ENCODE measurements at regions not wholly inside any gene's neighbourhood (a gene's known extent, or its start where the extent isn't known, plus 50 kb on each side); places are given as distances from the start of the nearest gene placed in this dataset.
A peak's percentile ranks its signal among the peaks of the same experiment; 100 is the strongest.
"Not testable (repeated sequence)": the region's sequence is repeated elsewhere in the genome, so short reads cannot be mapped to it uniquely, and the experiment has no call there.

- not testable (repeated sequence) for DNase-seq
Observed at GRCh38 chr9:41367301-41367700, 178.2 kb upstream of the ZNG1F start.

GRCh38 chr9:41361790-41362189 is 172.7 kb upstream of the ZNG1F start:
- not testable (repeated sequence) for DNase-seq

GRCh38 chr9:41359116-41359515 is 170.0 kb upstream of the ZNG1F start:
- DNase-seq = not testable (repeated sequence)

- DNase-seq = peak; percentile 11
Observed at GRCh38 chr9:41358682-41359081, 169.6 kb upstream of the ZNG1F start.

GRCh38 chr9:41357918-41358404 is 168.8 kb upstream of the ZNG1F start:
- not testable (repeated sequence) for DNase-seq

DNA sequence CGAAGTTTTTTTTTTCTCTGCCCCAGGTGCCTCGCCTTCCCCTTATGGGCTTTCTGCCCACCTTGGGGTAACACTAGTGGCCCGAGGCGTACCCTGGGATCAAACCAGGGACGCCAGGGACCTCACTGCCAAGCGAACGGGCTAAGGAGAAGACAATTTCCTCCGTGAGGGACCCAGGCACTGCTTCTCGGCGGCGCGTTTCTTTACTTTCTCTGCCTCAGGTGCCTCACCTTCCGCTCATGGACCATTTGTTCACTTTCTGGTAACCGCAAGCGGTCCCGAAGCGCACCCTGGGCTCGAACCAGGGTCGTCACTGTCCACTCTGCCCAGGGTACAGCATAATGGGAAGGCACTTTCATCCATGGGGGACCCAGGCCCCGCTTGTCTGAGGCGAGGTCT is 168.2 kb upstream of the ZNG1F start:
- not testable (repeated sequence) for DNase-seq

DNA sequence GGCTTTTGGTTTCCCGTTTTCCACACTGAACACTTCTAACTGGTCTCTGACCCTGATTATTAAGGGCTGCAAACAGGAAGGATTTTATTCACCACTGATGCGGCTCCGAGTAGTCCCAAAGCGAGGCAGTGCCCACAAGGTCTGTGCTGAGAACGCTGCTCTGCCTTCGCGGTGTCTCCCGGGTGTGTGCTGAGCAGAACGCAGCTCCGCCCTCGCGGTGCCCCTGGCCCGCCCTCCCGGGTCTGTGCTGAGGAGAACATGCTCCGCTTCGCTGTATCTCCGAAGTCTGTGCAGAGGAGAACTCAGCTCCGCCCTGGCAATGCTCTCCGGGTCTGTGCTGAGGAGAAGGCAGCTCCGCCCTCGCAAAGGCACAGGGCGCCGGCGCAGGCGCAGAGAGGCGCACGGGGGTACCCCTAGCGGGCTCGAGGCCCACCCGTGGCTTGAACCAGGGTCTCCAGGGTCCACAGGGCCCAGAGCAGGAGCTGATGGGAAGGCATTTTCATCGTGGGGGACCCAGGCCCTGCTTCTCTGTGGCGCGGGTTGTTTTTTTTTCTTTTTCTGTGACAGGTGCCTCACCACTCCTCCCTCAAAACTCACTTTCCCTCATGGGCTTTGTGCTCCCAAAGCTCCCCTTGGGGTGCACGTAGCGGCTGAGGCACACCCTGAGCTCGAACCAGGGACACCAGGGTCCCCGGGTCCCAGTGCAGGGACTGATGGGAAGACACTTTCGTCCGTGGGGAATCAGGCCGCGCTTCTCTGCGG is 167.7 kb upstream of the ZNG1F start:
- DNase-seq = not testable (repeated sequence)

DNA sequence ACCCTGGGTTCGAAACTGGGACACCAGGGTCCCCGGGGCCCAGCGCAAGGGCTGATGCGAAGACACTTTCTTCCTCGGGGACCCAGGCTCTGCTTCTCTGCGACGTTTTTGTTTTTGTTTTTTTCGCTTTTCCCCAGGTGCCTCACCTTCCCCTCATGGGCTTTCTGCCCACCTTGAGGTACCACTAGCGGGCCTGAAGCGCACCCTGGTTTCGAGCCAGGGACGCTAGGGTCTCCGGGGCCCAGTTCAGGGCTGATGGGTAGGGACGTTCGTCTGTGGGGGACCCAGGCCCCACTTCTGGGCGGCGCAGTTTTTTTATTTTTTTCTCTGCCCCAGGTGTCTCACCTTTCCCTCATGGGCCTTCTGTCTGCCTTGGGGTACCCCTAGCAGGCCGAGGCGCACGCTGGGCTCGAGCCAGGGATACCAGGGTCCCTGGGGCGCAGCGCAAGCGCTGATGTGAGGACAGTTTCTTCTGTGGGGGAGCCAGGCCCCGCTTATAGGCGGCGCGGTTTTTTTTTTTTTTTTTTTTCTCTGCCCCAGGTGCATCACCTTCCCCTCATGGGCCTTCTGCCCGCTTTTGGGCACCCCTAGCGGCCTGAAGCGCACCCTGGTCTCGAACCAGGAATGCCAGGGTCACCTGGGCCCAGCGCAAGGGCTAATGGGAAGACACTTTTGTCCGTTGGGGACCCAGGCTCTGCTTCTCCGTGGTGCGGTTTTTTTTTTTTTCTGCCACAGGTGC is 166.8 kb upstream of the ZNG1F start:
- not testable (repeated sequence) for DNase-seq

DNA sequence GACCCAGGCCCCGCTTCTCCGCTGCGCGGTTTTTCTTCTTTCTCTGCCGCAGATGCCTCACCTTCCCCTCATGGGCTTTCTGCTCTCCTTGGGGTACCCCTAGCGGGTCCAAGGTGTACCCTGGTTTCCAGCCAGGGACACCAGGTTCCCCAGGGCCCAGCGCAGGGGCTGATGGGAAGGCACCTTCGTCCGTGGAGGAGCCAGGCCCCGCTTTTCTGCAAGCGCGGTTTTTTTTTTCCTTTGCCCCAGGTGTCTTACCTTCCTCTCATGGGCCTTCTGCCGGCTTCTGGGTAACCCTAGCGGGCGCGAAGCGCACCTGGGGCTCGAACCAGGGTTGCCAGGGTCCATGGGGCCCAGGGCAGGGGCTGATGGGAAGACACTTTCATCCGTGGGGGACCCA is 165.9 kb upstream of the ZNG1F start:
- not testable (repeated sequence) for DNase-seq

DNA sequence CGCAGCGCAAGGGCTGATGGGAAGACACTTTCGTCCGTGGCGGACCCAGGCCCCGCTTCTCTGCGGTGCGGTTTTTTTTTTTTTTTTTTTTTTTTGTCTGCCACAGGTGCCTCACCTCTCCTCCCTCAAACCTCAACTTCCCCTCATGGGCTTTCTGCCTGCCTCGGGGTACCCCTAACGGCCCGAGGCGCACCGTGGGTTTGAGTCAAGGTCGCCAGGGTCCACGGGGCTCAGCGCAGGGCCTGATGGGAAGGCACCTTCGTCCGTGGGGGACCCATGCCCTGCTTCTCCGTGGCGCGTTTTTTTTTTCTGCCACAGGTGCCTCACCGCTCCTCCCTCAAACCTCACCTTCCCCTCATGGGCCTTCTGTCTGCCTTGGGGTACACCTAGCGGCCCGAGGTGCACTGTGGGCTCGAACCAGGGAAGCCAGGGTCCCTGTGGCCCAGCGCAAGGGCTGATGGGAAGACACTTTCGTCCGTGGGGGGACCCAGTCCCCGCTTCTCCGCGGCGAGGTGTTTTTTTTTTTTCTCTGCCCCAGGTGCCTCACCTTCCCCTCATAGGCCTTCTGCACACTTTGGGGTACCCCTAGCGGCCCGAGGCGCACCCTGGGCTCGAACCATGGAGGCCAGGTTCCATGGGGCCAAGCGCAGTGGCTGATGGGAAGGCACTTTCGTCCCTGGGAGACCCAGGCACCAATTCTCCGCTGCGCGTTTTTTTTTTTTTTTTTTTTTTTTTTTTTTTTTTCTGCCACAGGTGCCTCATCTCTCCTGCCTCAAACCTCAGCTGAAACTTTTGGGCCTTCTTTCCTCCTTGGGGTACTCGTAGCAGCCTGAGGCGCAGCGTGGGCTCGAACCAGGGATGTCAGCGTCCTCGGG is 165.2 kb upstream of the ZNG1F start:
- DNase-seq = not testable (repeated sequence)

GRCh38 chr9:41353026-41353425 is 163.9 kb upstream of the ZNG1F start:
- not testable (repeated sequence) for DNase-seq

GRCh38 chr9:41352390-41352789 is 163.3 kb upstream of the ZNG1F start:
- not testable (repeated sequence) for DNase-seq

DNA sequence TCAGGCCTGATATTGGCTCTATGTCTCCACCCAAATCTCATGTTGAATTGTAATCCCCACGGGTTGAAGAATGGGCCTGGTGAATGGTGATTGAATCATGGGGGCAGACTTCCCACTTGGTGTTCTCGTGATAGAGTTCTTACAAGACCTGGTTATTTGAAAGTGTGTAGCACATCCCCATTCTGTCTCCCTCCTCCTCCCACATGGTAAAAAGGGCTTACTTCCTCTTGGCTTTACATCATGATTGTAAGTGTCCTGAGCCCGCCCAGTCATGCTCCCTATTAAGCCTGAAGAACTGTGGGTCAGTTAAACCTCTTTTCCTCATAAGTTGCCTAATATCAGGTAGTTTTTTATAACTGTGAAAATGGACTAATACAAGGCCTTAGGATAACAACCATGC is 158.8 kb upstream of the ZNG1F start:
- not testable (repeated sequence) for DNase-seq

GRCh38 chr9:41332562-41332961 is 143.4 kb upstream of the ZNG1F start:
- DNase-seq = not testable (repeated sequence)

DNA sequence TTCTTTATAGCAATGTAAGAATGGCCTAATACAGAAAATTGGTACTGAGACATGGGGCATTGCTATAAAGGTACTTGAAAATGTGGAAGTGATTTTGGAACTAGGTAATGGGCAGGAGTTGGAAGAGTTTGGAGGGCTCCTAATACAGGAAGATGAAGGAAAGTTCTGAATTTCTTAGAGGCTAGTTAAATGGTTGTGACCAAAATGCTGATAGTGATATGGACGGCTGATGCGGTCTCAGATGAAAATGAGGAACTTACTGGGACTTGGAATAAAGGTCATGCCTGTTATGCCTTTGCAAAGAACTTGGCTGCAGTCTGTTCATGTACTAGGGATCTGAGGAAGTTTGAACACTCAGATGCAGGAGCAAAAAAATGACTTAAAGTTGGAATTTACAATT is 132.2 kb upstream of the ZNG1F start:
- DNase-seq = not testable (repeated sequence)

- DNase-seq = not testable (repeated sequence)
Observed at GRCh38 chr9:41308953-41309352, 119.8 kb upstream of the ZNG1F start.

DNA sequence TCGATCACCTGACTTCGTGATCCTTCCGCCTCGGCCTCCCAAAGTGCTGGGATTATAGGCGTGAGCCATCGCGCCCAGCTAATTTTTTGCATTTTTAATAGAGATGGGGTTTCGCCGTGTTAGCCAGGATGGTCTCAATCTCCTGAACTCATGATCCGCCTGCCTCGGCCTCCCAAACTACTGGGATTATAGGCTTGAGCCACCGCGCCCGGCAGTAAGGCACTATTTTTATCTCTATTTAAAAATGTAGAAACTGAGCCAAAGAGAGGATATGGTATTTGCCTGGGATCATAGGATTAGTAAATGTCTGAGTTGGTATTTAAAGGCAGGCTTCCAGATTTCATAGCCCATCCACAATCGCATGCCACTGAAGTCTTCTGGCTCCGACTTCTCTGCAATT is 96.6 kb upstream of the ZNG1F start:
- DNase-seq = not testable (repeated sequence)

DNA sequence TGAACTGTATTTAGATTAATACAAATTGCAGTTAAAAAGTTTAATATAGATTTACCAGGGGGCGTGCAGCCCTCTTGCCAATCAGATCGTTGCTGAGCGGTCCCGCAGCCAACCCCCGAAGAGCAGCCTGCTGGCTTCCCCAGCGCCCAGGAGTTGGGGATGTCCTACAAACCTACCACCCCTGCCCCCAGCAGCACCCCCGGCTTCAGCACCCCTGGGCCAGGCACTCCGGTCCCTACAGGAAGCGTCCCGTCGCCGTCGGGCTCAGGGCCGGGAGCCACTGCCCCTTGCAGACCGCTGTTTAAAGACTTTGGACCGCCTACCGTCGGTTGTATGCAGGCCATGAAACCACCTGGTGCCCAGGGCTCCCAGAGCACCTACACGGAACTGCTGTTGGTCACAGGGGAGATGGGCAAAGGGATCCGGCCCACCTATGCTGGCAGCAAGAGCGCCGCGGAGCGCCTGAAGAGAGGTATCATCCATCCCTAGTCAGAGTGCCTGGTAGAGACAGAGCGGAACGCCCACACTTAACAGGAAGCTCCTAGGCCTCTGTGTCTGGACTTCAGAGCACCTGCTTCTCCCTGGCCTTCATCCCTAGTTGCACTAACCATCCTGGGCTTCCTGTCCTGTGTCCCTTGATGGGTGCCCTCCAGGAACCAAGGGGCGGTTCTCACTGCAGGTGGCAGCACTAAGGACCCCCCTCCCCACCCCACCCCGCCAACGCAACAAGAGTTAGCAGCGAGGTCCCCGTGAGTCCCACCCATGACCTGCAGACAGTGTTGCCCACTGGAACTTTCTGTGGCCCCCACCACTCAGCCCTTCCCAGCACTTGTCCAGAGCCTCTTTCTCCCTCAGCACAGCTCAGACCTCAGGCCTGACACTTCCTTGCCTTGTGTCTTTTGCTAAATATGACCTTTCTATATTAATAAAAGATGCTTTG is 91.5 kb upstream of the ZNG1F start:
- not testable (repeated sequence) for DNase-seq

DNA sequence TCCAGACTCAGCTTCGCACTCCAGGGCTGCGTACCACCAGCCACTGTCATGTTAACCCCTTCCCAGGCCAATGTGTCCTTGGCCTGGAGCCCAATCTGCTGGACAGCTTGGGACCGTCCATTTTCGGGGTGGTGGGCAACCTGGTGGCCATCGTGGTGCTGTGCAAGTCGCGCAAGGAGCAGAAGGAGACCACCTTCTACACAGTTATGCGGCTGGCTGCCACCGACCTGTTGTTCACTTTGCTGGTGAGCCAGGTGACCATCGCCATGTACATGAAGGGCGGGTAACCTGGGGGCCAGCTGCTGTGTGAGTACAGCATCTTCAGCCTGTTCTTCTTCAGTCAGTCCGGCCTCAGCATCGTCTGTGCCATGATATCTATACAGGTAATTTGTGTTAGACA is 90.3 kb upstream of the ZNG1F start:
- DNase-seq = not testable (repeated sequence)

DNA sequence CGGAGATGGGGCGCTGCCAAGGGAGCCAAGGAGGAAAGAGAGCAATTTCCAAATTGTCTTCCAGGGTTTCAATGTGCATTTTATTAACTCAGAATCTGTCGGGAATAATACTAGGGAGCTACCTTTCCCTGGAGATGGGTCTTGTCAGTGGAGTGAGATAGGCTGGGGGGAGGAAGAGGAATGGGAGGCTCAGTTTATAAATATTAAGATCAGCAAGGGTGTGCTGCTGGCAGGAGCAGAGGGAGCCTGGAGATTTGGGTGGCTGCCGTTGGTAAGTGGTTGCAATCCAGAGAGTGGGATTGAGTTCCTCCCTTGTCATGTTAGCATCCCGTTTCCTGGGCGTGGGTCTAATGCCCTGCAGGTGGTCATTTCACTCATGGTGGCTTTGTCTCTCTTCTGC is 89.9 kb upstream of the ZNG1F start:
- DNase-seq = not testable (repeated sequence)

- DNase-seq = not testable (repeated sequence)
Observed at GRCh38 chr9:41273549-41274267, 84.6 kb upstream of the ZNG1F start.

Data from amniotic stem cell (primary cell).